GM12874 (cell line): ENCODE measurements at regions not wholly inside any gene's neighbourhood (a gene's known extent, or its start where the extent isn't known, plus 50 kb on each side); places are given as distances from the start of the nearest gene placed in this dataset.

ENCODE experiments used
- TF ChIP-seq, protein P1 (sequence below): IDR thresholded peaks from 2 replicates; pipeline ENCODE4 v1.5.1; 2011; ENCODE audit warnings: low read depth, mild to moderate bottlenecking, control low read depth, low read length, moderate library complexity; ENCODE audit not compliant: insufficient read depth

- TF ChIP-seq, protein P1, sequence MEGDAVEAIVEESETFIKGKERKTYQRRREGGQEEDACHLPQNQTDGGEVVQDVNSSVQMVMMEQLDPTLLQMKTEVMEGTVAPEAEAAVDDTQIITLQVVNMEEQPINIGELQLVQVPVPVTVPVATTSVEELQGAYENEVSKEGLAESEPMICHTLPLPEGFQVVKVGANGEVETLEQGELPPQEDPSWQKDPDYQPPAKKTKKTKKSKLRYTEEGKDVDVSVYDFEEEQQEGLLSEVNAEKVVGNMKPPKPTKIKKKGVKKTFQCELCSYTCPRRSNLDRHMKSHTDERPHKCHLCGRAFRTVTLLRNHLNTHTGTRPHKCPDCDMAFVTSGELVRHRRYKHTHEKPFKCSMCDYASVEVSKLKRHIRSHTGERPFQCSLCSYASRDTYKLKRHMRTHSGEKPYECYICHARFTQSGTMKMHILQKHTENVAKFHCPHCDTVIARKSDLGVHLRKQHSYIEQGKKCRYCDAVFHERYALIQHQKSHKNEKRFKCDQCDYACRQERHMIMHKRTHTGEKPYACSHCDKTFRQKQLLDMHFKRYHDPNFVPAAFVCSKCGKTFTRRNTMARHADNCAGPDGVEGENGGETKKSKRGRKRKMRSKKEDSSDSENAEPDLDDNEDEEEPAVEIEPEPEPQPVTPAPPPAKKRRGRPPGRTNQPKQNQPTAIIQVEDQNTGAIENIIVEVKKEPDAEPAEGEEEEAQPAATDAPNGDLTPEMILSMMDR: no peak
These were observed 908.7 kb upstream of the CDH9 start for GRCh38 chr5:27947088-27947487.

- TF ChIP-seq, protein P1: no peak
These were observed 906.1 kb upstream of the CDH9 start for GRCh38 chr5:27944471-27944870.

DNA sequence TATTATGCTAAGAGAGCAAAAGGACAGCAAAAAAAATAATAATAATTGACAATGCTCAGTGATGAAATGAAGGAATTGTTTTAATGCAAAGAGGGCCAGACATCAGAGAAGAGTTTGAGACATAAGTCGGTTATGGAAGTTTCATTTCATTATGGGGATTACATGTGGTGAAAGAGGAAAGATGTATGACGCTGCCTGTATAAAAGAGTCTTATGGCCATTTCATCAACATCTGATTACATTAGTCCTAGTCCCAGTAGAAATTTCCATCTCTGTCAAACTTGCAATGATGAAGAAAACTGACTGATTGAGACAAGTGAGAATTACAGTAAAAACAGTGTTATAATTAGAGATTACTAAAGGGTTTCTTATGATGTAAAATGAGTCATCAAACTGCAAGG, 900.6 kb upstream of the CDH9 start:
- TF ChIP-seq, protein P1: no peak

DNA sequence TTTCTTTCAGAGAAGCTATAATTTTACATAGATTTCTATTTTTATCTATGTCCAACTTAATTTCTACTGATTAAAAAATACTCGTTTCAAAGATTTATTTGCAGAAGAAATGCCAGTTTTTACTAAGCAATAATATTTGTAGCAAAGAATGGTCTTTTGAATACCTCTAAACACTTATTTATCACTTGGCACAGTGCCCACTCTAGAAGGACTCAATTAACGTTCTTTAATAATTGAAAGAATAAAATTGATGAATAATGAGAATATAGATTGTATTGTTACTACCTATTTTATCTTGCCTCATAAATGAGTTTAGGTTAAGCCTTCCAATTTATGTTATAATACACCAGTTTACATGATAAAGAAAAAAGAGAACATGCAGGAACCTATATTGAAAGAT, 889.7 kb upstream of the CDH9 start:
- TF ChIP-seq, protein P1: no peak

DNA sequence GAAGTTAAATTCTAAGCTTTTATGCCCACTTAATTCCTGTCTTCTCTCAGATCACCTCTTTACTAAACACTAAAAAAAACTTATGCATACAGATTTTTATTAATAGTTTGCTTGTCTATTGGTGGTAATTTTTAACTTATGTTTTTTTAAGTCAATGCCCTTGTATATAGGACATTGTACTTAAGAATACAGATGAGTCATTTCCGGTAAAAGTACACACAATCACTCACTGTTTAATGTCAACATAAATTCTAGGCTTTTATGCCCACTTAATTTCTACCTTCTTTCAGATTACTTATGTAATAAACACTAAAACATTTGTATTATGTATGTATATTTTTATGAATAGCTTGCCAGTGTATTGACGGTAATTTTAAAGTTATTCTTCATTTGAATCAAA, 872.8 kb upstream of the CDH9 start:
- TF ChIP-seq, protein P1: no peak

DNA sequence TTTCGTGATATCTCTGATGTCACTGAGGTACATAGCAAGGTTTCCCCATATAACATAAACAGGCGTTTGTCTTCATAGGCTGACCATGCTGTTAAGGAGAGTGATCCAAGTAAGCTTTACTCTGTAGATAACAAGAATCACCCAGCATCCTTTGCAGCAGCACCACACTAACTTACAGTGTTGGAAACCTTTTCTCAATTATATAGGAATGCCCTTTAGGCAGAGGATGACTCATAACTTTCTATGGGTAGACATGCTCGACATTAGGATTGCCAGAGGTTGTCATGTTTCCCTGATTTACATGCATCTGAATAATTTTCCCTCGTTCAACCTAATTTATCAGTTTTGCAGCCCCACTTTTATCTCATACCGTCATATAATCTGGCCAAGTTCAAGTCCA, 870.0 kb upstream of the CDH9 start:
- TF ChIP-seq, protein P1: no peak

DNA sequence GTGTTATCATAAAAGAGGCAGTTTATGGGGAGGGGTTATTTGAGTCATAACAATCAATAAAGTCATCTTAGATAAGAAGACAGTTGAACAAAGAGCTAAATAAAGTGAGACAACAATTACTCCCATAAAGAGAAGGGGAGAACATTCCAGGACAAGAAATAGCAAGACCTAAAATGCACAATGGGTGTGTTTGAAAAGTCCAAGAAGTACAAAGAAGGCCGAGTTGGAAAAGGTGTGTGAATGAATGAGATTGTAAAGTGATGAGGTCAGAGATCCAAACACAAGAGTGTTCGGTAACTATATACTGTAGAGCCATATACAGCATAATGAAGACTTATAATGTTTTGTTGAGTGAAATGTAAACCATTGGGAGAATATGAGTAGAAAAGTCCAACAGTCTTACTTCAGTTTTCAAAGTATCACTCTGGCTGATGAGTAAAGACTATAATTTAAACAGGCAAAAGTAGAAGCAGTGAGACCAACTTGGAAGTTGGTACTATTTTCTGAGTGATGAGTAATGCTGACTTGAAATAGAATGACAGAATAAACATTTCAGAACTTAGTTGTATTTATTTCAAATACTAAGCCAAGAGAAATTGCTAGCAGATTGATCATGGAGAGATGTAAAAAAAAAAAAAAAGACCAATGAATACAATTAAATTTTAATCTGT, 868.7 kb upstream of the CDH9 start:
- TF ChIP-seq, protein P1: no peak
